Common myeloid progenitor, CD34-positive (primary cell): ENCODE measurements at regions not wholly inside any gene's neighbourhood (a gene's known extent, or its start where the extent isn't known, plus 50 kb on each side); places are given as distances from the start of the nearest gene placed in this dataset.
"Not testable (repeated sequence)": the region's sequence is repeated elsewhere in the genome, so short reads cannot be mapped to it uniquely, and the experiment has no call there.

Source experiments
- CTCF ChIA-PET: fragments of 350-600 bp; sonication (Branson Sonifier 250); formaldehyde crosslinking; loops from one replicate; lab custom pipeline; 2021; ENCODE audit warnings: antibody characterized with exemption; lab: Charles Lee
- POLR2A ChIA-PET: fragments of 350-600 bp; sonication (Branson Sonifier 250); formaldehyde crosslinking; loops from one replicate; lab custom pipeline; 2021; ENCODE audit warnings: antibody characterized with exemption; lab: Charles Lee
- DNase-seq, 3 donors: peaks; one replicate each; pipeline versions ENCODE4 v3.0.0 to v3.0.0-alpha.2; 2013
- H3K27ac ChIP-seq, 2 experiments: 1 replicate in 1 of 2; 2 replicates in 1 of 2; pipeline ENCODE4 v1.7.0; 2013; ENCODE audit warnings: inconsistent platforms in 2 of 2, low read length in 2 of 2, mild to moderate bottlenecking in 2 of 2, low read depth in 1 of 2, moderate library complexity in 1 of 2; ENCODE audit not compliant: severe bottlenecking in 2 of 2, insufficient read depth in 1 of 2, poor library complexity in 1 of 2
- H3K27me3 ChIP-seq, 5 experiments: replicated peaks in 2 of 5; 1 replicate in 3 of 5; 2 replicates in 2 of 5; pipeline versions ENCODE4 v1.6.1 to v1.7.0; 2013; ENCODE audit warnings: low read length in 4 of 5, mild to moderate bottlenecking in 2 of 5, moderate library complexity in 2 of 5, inconsistent platforms in 1 of 5; ENCODE audit not compliant: insufficient read depth in 5 of 5, control insufficient read depth in 4 of 5
- H3K36me3 ChIP-seq, 4 experiments: 1 replicate in 2 of 4; 2 replicates in 2 of 4; pipeline versions ENCODE4 v1.6.1 to v1.7.0; 2013; ENCODE audit warnings: low read length in 3 of 4, control low read depth in 1 of 4, mild to moderate bottlenecking in 1 of 4; ENCODE audit not compliant: control insufficient read depth in 4 of 4, insufficient read depth in 4 of 4
- H3K4me1 ChIP-seq, 4 experiments: 1 replicate in 3 of 4; 2 replicates in 1 of 4; pipeline versions ENCODE4 v1.6.1 to v1.7.1; 2013; ENCODE audit warnings: low read length in 3 of 4, mild to moderate bottlenecking in 3 of 4, control low read depth in 1 of 4, inconsistent platforms in 1 of 4, moderate library complexity in 1 of 4; ENCODE audit not compliant: control insufficient read depth in 4 of 4, insufficient read depth in 4 of 4; ENCODE audit errors: control extremely low read depth in 1 of 4
- H3K4me3 ChIP-seq, 7 experiments: 1 replicate in 4 of 7; 2 replicates in 3 of 7; pipeline versions ENCODE4 v1.5.1 to v1.7.0; 2013; ENCODE audit warnings: mild to moderate bottlenecking in 7 of 7, low read length in 6 of 7, moderate library complexity in 6 of 7, inconsistent platforms in 2 of 7, low read depth in 2 of 7, control low read depth in 1 of 7; ENCODE audit not compliant: insufficient read depth in 4 of 7, control insufficient read depth in 1 of 7; ENCODE audit errors: extremely low read depth in 1 of 7
- H3K9me3 ChIP-seq, 5 experiments: 1 replicate in 4 of 5; 2 replicates in 1 of 5; pipeline versions ENCODE4 v1.6.1 to v1.7.1; 2013; ENCODE audit warnings: low read length in 4 of 5, mild to moderate bottlenecking in 2 of 5, inconsistent platforms in 1 of 5, low read depth in 1 of 5, moderate library complexity in 1 of 5; ENCODE audit not compliant: control insufficient read depth in 4 of 5, insufficient read depth in 2 of 5; ENCODE audit errors: control extremely low read depth in 1 of 5
- WGBS: methylation state at CpG from one replicate; pipeline ENCODE4 v1.1.5; 2013; ENCODE audit not compliant: insufficient coverage; 5-methylcytosine and 5-hydroxymethylcytosine counted together

- Histone ChIP-seq H3K4me3 (no peak overlapping the region), H3K9me3 (peaks cover 0 to 3% (median 0%) of the 10 kb centered on the region in 5 experiments), H3K27me3 (peaks cover 0 to 3% (median 0%) of the 10 kb centered on the region in 5 experiments), H3K27ac (no peak overlapping the region), H3K4me1 (no peaks in the 10 kb centered on the region), H3K36me3 (no peaks in the 10 kb centered on the region)
- POLR2A ChIA-PET, result no interaction called here
- CTCF ChIA-PET, result no interaction called here
- DNase-seq, result no peak
- WGBS, result 100% methylated on average over 4 of the region's 4 CpGs
Measured at GRCh38 chr9:81069923-81070322, 619.4 kb downstream of the TLE1 start.

GRCh38 chr9:81069038-81069795 lies 620.1 kb downstream of the TLE1 start:
- H3K27me3 ChIP-seq, result peaks cover 0 to 3% (median 0%) of the 10 kb centered on the region in 5 experiments
- no peaks in the 10 kb centered on the region for H3K36me3 ChIP-seq
- no peak for DNase-seq
- H3K4me1 ChIP-seq, result no peaks in the 10 kb centered on the region
- ChIA-PET CTCF (no interaction called here), POLR2A (no interaction called here)
- no peak overlapping the region for H3K4me3 ChIP-seq
- H3K27ac ChIP-seq, result no peak overlapping the region
- peaks cover 0 to 6% (median under 1%) of the 10 kb centered on the region in 5 experiments for H3K9me3 ChIP-seq
- 95% methylated on average over 2 of the region's 3 CpGs for WGBS

- H3K36me3 ChIP-seq, H3K27me3 ChIP-seq, H3K27ac ChIP-seq, DNase-seq, CTCF ChIA-PET, POLR2A ChIA-PET, H3K4me3 ChIP-seq, H3K4me1 ChIP-seq: not testable (repeated sequence)
- H3K9me3 ChIP-seq, result peaks cover 6 to 17% (median 10%) of the 10 kb centered on the region in 5 experiments
- 88% methylated on average over 3 of the region's 3 CpGs for WGBS
Measured at GRCh38 chr9:81062995-81063394, 626.4 kb downstream of the TLE1 start.

GRCh38 chr9:81058782-81059181 lies 630.6 kb downstream of the TLE1 start:
- DNase-seq, result no peak
- no CpG with 5 or more reads among the region's 2 CpGs for WGBS
- H3K9me3 ChIP-seq, result peaks cover 0 to 11% (median 8%) of the 10 kb centered on the region in 5 experiments
- ChIA-PET POLR2A (no interaction called here), CTCF (no interaction called here)
- no peaks in the 10 kb centered on the region for H3K4me1 ChIP-seq
- H3K4me3 ChIP-seq, result no peak overlapping the region
- H3K27me3 ChIP-seq, result peaks cover 0 to 2% (median 0%) of the 10 kb centered on the region in 5 experiments
- H3K36me3 ChIP-seq, result no peaks in the 10 kb centered on the region
- no peak overlapping the region for H3K27ac ChIP-seq

- Histone ChIP-seq H3K4me3 (no peak overlapping the region), H3K4me1 (no peaks in the 10 kb centered on the region), H3K27ac (no peak overlapping the region), H3K27me3 (no peaks in the 10 kb centered on the region), H3K9me3 (no peaks in the 10 kb centered on the region), H3K36me3 (no peaks in the 10 kb centered on the region)
- no peak for DNase-seq
- no CpG with 5 or more reads among the region's 1 CpG for WGBS
- POLR2A ChIA-PET, result no interaction called here
- CTCF ChIA-PET, result no interaction called here
Measured at GRCh38 chr9:81053298-81054025, 635.9 kb downstream of the TLE1 start.

GRCh38 chr9:81052846-81053245 lies 636.5 kb downstream of the TLE1 start:
- DNase-seq, result no peak
- Histone ChIP-seq H3K4me3 (no peak overlapping the region), H3K4me1 (no peaks in the 10 kb centered on the region), H3K27me3 (no peaks in the 10 kb centered on the region), H3K36me3 (no peaks in the 10 kb centered on the region), H3K27ac (no peak overlapping the region), H3K9me3 (no peaks in the 10 kb centered on the region)
- POLR2A ChIA-PET, result no interaction called here
- CTCF ChIA-PET, result no interaction called here
- 100% methylated on average over 1 of the region's 1 CpG for WGBS

- no peaks in the 10 kb centered on the region for H3K9me3 ChIP-seq
- H3K27ac ChIP-seq, result no peak overlapping the region
- H3K4me3 ChIP-seq, result no peak overlapping the region
- no peaks in the 10 kb centered on the region for H3K4me1 ChIP-seq
- H3K27me3 ChIP-seq, result no peaks in the 10 kb centered on the region
- ChIA-PET POLR2A (no interaction called here), CTCF (no interaction called here)
- DNase-seq, result no peak
- WGBS, result 100% methylated on average over 1 of the region's 1 CpG
- H3K36me3 ChIP-seq, result no peaks in the 10 kb centered on the region
Measured at GRCh38 chr9:81047280-81047679, 642.1 kb downstream of the TLE1 start.
